ENCODE measurements at regions not wholly inside any gene's neighbourhood (a gene's known extent, or its start where the extent isn't known, plus 50 kb on each side); places are given as distances from the start of the nearest gene placed in this dataset.

GRCh38 chr4:56086073-56086541 lies 137.4 kb downstream of the CEP135 start:
- no peak for DNase-seq (ENCODE audit: low read depth in 2 of 2)

GRCh38 chr4:56085275-56085674 lies 136.5 kb downstream of the CEP135 start:
- no peak for DNase-seq (ENCODE audit: low read depth in 2 of 2)

DNA sequence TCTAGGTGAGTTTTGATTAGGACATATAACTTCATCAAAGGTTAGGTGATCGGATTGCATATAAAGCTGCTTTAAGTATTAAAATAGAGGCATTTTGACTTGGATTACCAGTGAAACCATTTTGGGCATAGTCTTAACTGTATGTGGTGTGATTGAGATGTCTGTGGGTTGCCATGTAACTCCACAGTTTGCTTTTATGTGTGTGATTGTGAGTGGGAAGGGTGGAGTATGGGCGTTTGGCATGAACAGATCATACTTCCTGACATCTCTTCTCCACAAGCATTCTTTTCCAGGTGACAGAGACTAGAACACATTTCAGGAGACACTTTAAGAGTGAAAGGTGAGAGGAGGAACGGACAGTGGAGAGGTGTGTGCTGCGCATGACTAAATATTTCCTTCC lies 136.1 kb downstream of the CEP135 start:
- no peak for DNase-seq (ENCODE audit: low read depth in 2 of 2)

All from stimulated activated CD4-positive, alpha-beta T cell treated with anti-CD3 and anti-CD28 coated beads, Interleukin-15, amount 100 ng/mL, for 48 hours (primary cell).